Cardiac fibroblast (primary cell): ENCODE measurements at regions not wholly inside any gene's neighbourhood (a gene's known extent, or its start where the extent isn't known, plus 50 kb on each side); places are given as distances from the start of the nearest gene placed in this dataset.

Source experiments
- DNase-seq, 2 donors: peaks; one replicate each; pipeline versions ENCODE4 v3.0.0 to v3.0.0-alpha.2; 2010; ENCODE audit warnings: low read depth in 2 of 2
- H3K4me3 ChIP-seq, 2 donors: replicated peaks in 1 of 2; 1 replicate in 1 of 2; 2 replicates in 1 of 2; pipeline ENCODE4 v1.5.1; 2011; ENCODE audit warnings: low read depth in 2 of 2, low read length in 2 of 2, mild to moderate bottlenecking in 2 of 2, moderate library complexity in 1 of 2
- TF ChIP-seq, protein P1 (sequence below): IDR thresholded peaks from one replicate; pipeline ENCODE4 v1.5.1; 2011; ENCODE audit warnings: low read depth, mild to moderate bottlenecking, low read length, inconsistent platforms

GRCh38 chr20:12063106-12063684 lies 145.5 kb downstream of the BTBD3 start:
- no peak for DNase-seq
- H3K4me3 ChIP-seq, result no peak overlapping the region
- TF ChIP-seq, protein P1, sequence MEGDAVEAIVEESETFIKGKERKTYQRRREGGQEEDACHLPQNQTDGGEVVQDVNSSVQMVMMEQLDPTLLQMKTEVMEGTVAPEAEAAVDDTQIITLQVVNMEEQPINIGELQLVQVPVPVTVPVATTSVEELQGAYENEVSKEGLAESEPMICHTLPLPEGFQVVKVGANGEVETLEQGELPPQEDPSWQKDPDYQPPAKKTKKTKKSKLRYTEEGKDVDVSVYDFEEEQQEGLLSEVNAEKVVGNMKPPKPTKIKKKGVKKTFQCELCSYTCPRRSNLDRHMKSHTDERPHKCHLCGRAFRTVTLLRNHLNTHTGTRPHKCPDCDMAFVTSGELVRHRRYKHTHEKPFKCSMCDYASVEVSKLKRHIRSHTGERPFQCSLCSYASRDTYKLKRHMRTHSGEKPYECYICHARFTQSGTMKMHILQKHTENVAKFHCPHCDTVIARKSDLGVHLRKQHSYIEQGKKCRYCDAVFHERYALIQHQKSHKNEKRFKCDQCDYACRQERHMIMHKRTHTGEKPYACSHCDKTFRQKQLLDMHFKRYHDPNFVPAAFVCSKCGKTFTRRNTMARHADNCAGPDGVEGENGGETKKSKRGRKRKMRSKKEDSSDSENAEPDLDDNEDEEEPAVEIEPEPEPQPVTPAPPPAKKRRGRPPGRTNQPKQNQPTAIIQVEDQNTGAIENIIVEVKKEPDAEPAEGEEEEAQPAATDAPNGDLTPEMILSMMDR, result no peak

DNA sequence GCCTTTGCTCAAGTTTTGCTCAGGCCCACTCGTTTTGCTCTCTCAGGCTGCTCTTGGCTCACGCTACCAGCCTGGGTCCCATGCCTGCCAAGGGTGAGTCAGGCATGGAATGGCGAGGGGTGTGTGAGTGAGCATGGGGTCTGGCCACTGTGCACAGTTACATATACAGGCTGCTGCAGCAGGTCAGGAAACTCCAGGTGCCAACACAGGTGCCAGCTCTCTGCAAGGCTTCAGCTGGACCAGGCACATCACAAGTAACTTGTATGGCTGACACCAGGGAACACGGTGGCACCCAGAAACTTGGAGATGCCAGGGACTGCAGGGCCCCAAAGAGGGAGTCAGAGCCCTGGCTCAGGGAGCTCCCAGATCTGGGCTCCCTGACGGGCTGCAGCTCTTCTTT lies 146.8 kb downstream of the BTBD3 start:
- DNase-seq, result no peak
- no peak overlapping the region for H3K4me3 ChIP-seq
- TF ChIP-seq, protein P1, result no peak

- TF ChIP-seq, protein P1, result no peak
- no peak overlapping the region for H3K4me3 ChIP-seq
- no peak for DNase-seq
Measured at GRCh38 chr20:12067686-12068085, 150.0 kb downstream of the BTBD3 start.

DNA sequence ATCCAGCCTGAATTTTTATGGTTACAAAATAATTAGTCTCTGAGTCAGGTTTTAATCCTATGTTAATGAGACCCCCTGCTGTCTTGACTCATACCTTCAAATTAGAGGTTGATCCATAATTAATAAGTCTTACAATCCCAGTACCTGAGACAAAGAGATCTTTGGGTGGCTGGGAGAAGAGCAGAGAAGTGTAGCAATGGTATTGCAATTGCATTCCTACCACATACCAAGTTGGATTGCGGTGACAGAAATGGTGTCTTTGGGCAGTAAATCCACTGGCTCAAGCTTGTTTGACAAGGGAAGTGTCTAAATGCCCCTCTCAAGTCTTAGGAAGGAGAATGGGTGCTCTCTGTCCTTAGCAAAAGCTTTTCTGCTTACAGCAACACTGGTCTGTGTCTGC lies 150.4 kb downstream of the BTBD3 start:
- no peak for DNase-seq
- no peak overlapping the region for H3K4me3 ChIP-seq
- TF ChIP-seq, protein P1, result no peak

GRCh38 chr20:12069181-12069580 lies 151.5 kb downstream of the BTBD3 start:
- no peak for DNase-seq
- TF ChIP-seq, protein P1, result no peak
- no peak overlapping the region for H3K4me3 ChIP-seq

DNA sequence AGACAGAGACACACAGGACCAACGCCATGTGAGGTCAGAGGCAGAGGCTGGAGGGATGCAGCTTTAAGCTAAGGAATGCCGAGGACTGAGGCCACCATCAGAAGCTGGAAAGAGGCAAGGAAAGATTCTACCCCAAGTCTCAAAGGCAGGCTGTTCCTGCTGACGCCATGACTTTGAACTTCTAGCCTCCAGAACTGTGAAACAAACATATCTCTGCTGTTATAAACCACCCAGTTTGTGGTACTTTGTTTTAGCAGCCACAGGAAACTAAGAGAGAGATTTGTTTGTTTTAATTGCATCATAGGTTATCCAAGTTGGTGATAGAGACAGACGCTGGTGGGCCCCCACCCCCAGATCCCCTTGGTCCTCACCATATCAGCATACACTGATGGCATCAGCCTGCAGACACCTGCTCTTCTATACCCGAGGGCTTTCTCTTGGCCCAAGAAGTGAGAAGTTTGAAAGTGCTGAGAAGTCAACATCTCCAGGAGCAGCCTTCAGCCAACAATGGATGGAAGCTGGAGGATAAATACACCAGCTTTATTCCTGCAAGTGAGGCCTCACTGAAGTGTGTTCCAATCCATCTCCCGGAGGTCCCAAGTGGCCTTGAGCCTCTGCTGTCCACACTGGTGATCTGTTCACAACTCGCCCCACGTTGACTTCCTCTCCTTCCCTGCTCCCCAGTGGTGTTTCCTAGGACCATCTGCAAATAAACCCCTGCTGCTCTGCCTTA lies 154.7 kb downstream of the BTBD3 start:
- H3K4me3 ChIP-seq, result no peak overlapping the region
- TF ChIP-seq, protein P1, result no peak
- DNase-seq, result no peak
